LHCN-M2 (cell line): ENCODE measurements at regions not wholly inside any gene's neighbourhood (a gene's known extent, or its start where the extent isn't known, plus 50 kb on each side); places are given as distances from the start of the nearest gene placed in this dataset.
"Not testable (repeated sequence)": the region's sequence is repeated elsewhere in the genome, so short reads cannot be mapped to it uniquely, and the experiment has no call there.

ENCODE experiments used
- DNase-seq: peaks from one replicate; pipeline ENCODE4 v3.0.0-alpha.2; 2012; ENCODE audit warnings: low read depth

DNA sequence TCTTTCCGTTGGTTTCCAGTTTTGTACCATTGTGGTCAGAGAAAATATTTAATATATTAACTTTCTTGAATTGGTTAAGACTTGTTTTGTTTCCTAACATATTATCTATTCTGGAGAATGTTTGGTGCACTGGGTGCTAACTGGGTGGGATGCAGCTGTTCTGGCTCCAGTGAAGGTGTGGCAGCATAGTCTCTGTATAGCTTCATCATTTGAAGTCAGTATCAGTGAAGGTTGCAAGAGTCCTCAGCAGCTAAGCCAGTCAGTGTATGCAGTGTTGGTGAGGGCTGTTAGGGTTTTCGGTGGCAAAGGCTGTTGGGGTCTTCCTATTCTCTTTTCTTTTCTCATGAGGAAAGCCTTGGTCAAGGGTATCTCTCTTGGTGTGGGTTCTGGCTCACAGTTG lies 698.7 kb upstream of the ADGRL4 start:
- DNase-seq: no peak

DNA sequence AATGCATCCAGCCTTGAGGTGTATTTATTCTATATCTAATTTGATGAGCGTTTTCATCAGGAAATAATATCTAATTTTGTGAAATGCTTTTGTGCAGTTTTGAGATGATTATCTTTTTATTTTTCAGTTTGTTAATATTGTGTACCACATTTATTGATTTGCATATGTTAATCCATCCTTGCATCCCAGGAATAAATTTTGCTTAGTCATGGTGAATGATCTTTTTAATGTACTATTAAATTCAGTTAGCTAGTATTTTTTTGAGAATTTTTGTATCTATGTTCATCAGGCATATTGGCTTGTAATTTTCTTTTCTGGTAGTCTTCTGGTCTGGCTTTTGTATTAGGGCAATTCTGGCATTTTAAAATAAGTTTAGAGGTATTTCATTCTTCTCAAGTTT lies 697.5 kb upstream of the ADGRL4 start:
- DNase-seq: no peak

DNA sequence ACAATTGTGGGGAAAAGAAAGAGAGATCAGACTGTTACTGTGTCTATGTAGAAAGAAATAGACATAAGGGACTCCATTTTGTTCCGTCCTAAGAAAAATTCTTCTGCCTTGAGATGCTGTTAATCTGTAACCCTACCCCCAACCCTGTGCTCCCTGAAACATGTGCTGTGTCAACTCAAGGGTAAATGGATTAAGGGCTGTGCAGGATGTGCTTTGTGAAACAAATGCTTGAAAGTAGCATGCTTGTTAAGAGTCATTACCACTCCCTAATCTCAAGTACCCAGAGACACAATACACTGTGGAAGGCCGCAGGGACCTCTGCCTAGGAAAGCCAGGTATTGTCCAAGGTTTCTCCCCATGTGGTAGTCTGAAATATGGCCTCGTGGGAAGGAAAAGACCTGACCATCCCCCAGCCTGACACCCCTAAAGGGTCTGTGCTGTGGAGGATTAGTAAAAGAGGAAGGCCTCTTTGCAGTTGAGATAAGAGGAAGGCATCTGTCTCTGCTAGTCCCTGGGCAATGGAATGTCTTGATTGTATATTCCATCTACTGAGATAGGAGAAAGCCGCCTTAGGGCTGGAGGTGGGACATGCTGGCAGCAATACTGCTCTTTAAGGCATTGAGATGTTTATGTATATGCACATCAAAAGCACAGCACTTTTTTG lies 695.9 kb upstream of the ADGRL4 start:
- DNase-seq: not testable (repeated sequence)

DNA sequence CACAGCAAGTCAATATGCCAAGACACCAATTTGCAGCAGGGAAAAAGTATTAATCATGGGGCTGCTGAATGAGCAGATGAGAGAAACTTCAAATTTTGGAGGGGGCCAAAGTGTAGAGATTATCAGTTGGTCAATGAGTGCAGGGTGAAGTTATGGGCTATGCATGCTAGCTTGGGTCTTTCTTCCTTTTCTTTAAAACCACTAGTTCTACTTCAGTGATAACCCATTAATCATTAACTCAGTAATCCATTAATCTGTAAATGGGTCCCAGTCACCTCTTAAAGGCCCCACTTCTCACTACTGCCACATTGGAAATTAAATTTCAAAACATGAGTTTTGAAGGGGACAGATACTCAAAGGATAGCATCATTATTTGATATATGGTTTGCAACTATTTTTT lies 688.6 kb upstream of the ADGRL4 start:
- DNase-seq: no peak

DNA sequence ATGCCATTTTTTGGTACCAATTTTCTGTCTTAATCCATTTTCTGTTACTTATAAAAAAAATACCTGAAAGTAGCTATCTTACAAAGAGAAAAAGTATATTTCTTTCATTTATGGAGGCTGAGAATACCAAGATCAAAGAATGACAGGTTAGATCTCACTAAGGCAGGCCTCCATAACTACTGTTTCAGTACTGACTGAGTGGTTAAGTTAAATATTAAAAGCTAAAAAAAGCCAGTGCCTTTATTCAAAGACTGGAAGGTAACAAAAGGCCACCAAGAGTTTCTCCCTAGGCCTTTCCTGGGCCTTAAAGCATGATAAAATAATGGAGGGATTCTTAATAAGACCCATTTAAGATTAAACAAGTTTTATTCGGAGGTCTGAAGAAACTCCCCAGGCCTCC lies 687.7 kb upstream of the ADGRL4 start:
- DNase-seq: no peak

DNA sequence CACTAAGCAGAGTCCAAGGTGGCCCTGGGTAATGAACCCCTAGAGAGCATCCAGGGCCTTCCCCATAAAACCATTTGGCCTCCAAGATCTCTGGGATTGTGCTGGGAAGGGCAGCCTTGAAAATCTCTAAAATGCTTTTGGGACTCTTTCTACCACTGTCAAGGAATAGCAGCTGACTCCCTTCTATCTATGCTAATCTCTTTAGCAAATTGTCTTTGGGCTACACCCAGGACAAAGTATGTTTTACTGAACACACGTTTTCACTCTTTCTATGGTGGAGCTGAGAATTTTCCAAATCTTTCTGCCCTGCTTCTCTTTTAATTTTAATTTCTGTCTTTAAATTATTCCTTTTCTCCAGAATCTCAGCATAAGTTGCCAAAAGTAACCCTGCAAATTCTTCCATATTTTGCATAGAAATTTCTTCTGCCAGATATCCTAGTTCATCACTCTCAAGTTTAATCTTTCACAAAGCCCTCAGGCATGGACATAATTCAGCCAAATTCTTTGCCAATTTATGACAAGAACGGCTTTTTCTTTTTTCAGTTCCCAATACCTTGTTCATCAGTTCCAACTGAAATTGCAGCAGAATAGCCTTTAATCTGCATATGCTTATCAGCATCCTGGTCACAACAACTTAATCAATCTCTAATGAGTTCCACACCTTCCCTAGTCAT lies 687.0 kb upstream of the ADGRL4 start:
- DNase-seq: no peak

DNA sequence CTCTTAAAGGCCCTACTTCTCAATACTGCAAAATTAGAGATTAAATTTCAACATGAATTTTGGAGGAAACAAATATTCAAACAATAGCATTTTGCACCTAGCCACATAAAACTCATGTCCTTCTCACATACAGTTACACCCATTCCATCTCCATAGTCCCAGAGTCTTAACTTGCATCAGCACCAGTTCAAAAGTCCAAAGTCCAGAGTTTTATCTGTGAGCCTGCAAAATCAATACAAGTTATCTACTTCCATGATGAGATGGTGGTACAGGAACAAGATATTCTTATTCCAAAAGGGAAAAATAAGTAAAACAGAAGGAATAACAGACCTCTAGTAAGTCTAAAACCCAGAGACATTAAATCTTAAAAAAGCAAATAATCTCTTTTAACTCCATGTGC lies 686.0 kb upstream of the ADGRL4 start:
- DNase-seq: no peak

DNA sequence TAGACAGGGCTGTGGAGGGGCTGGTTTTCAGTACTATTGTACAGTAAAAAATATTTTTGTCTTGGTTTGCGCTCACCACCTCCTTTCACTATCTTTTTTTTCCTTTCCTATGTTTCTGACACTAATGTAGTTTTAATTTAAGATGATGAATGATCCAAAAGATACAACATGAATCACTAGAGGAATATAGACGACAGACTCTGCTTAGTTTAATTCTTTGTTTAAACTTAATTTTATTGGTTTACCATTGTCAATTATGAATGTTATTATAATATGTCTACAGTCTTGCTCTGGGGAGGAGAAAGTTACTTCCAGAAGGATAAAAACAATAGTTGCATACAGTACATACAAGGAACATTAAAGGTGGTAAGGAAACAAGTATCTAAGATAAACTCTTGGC lies 682.4 kb upstream of the ADGRL4 start:
- no peak for DNase-seq

DNA sequence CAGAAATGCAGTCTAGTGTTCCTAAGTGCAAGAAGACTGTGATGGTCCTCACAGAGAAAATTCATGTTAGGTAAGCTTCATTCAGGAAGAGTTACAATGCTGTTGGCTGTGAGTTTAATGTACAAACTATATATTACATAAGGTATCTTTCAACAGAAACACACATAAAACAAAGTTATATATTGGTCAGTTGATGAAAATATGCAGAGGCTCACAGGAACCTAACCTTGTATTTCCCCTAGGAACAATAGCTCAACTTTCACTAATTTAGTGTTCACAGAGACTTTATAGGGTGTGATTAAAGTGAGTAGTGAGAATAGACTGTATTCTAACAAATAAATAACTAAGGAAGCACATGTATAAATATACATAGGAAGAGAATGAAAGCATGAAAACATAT lies 676.9 kb upstream of the ADGRL4 start:
- DNase-seq: no peak

DNA sequence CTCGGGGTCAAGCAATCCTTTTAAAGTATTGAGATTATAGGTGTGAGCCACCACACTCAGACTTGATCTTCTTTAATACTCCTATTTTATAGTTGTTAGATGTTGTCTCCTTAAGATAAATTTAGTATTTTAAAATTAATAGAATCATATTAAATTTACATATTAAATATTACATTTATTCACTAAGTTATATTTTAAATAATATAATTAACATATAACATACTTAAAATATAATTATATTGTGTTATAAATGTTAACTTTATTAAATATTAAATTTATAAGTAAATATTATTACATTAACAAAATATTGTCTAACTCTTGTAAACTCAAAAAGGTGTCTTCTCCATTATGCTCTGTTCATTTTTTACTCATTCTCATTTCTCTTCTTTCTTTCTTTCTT lies 675.9 kb upstream of the ADGRL4 start:
- no peak for DNase-seq

DNA sequence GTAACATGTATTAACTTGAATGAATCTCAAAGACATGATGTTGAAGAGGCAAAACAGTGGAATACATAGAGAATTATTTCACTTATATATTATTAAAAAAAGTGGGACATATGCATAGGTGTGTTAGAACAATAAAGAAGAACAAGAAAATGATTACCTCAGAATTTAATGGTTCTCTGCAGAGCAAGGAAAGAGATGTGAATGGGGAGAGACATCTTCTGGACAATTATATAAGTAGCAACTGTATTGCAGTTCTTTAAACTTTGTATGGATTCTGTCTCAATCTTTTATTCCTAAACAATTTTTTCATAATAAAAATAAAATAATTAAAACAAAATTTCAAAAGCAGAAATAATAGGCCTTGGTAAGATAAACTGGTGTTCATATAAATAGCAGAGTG lies 674.9 kb upstream of the ADGRL4 start:
- DNase-seq: no peak

DNA sequence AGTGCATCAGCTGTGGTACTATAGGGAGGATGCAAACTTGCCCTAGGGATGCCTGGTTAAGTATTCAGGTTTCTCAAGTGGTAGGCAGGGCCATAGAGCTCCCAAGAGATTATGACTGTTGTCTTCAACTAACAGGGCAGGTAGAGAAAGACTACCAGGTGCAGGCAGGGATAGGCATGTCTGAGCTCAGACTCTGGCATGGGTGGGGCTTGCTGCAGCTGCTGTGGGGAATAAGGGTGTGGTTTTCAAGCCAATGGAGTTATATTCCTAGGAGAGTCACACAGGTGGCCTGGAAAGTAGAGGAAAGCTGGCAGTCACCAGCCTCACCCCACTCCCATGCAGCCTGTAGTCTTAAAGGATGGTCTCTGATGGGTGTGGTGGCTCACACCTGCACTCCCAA lies 673.4 kb upstream of the ADGRL4 start:
- DNase-seq: no peak

DNA sequence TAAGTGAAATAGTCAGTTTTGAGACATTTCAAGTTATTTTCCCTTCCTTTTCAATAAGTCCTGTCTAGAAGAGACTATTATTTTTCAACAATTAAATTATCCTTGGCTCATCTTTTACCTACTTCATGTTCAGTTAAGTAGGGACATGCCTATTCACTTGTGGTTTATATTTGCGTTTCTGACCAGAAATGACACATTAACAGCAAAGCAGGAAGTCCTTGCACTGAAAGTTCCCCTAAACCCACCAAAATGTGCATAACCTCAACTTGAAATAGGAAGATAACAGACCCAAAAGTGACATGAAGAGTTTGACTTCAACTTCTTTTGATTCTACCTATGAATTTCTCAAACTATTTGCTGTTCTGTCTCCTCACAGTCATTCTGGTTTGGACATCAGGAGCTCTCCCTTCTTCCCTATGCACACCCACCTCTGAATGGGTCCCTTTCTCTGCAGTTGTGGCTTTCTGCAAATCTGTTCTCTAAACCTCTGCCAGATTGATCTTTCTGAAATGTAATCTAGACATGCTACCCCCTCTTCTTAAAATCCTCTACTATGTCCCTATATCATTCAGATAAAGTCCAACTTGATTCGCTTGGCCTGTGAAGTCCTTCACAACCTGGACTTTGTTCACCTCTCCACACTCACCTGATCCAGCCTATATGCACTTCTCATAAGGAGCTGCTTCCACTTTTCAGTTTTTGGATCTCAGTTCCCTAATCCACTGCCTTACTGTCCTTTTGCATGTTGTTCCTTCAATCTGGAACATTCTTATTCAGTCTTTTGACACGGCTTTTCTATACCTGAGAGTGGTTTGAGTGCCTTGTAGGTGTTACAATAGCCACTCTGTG lies 661.5 kb upstream of the ADGRL4 start:
- DNase-seq: no peak

DNA sequence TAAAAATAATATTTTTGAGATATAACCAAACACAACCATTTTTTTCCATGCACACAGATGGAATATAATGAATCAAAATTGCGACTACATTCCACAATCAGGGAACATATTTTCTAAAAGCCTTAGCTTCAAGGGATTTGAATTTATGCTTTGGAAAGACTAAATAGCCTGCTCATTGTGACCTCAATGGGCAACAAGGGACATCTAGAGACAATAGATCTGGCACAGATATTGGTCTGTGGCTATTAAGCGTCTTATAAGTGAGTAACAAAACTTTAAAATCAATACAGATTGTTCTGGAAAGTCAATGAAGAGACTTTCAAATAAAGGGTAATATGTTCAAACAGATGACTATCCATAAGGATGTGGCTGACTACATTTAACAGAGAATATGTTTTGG lies 660.6 kb upstream of the ADGRL4 start:
- no peak for DNase-seq

DNA sequence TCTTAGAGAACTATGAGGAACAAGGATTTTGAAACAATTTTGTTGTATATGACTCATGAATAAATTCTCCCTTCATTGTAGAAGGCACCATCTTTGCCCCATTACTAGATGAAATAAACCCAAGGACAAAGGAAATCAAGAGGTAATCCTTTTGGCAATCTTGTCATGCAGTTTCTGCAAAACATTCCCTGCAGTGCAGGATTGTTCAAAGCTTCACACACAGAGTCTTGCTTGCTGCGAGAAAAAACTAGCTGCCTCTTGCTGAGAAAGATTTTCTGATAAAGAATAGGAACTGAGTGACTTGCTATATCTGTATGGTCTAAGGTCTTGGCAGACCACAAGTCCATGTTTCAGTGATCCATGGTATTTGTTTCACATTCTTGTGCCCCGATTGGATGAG lies 657.4 kb upstream of the ADGRL4 start:
- no peak for DNase-seq

DNA sequence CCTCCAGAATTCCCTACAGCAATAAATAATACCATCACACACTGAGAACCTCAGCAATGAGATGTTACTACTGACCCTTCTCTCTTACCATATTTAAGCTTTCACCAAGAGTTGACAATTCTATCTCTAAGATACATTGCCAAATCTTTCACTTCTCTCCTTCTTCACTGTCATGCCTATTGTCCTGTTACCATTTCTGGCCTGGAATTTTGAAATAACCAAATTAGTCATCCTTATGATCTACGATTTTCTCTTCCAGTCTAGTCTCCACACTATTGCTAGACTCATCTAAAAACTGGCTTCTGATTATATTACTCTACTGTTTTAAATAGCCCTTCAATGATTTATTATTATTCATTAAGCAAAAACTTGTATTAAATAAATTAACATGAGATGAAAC lies 656.1 kb upstream of the ADGRL4 start:
- no peak for DNase-seq

DNA sequence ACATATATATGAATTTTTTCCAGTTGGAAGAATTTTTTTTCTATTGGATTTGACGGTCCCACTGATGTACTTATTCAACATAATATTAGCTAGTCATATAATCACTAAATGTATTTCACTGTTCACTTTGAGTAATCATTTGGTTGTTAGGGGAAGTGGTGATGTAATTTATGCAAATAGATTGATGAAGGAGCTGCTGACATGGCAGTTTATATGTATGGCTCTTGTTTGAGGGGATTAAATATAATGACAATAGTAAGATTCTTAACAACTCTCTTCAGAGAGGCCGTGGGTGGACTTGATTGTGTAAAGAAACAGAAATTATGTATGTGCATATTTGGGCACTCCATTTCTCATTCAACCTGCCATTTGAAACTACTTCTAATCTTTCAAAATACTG lies 653.6 kb upstream of the ADGRL4 start:
- DNase-seq: no peak

DNA sequence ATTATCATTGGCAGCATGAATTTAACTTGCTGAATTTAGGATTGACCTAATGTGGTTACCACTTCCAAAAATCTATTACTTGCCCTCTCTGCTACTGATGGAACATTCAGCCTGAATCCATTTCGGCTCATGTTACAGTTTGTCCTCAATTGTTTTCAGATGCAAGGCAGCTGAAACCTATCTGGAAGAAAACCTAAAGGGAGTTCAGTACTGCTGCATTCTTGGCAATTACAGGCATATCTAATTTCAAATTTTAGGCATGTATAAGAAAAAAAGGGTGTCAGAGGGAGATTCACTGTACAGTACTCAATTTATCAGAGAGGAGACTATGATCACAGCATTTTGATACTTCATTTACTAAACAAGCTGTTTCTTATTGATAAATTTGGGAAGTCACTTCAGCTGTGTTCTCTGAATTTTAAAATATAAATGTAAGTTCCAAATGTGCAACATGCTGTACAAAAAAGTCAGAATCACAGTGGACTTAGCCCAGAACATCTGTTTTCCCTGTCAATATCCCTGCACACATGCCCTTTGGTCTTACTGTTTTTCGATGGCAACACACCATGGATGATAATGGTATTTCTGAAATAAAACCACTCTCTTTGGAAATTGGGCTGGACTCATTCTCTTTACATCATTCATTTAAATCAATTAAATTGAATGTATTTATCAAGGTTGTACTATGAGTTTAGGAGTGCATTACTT lies 651.6 kb upstream of the ADGRL4 start:
- DNase-seq: no peak

DNA sequence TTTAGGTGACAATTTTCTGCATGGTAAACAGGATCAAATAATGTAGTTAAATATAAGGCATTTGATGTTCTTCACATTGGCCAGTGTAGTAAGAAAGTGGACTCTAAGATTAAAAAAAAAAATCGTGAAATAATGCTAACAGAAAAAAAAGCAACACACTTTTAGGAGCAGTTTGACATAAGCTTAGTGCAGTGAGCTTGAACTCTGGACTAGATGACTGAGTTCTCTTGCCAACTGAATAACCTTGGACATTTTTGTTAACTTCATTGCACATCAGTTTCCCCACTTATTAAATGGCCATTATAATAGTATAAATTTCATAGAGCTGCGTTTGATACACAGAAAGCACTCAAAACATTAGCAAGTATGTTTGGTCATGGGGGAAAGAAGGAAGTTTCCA lies 649.3 kb upstream of the ADGRL4 start:
- DNase-seq: no peak

DNA sequence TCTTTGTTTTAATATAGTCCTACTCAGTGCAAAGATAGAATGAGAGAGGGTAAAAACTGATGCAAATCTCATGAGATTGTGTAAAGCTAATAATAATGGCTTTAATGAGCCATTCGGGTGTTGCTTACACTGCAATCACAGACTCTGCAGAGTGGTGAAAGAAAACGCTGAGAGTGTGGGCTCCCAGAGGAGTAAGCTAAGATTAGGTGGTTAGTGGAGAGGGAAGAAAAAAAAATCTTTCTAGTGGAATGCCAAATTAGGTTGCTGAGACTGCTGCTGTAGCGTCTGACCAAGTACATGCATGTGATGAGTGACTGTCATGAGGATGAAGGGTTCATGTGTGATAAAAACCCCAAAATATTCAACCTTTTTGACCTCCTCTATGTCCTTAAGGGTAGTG lies 645.9 kb upstream of the ADGRL4 start:
- no peak for DNase-seq

DNA sequence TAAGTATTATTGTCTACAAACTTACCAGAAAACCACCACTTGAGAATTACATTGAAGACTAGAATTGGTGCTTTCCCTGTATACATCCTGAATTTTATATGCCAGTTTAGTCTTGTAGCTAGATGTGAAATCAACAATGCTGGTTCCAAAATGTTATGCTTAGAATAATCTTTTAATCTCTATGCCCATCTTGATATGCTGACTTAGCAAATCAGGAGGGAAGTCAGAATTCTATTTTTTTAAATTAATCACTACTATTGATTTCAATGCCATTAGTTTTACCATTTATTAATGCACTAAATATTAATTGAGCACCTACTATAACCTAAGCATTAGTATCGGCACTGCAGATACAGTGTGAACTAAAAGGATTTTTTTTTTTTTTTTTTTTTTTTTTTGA lies 641.6 kb upstream of the ADGRL4 start:
- no peak for DNase-seq

DNA sequence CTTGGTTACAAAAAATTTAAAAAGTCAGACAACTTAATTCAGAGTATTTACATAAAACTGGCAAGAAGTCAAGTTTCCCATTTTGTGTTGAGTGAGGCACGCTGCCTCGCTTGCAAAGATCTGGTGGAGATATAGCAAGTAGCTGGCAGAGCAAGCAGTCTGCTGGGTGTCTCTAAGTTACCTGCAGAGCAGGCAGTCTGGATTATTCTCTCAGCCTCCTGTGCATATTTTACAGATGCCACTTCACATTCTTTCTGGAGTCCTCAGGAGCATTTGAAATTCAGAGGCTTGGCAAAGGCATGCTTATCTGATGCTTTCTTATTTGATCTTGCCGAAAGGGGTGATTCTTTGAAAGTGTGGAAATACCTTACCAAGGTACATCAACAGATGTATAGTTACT lies 640.4 kb upstream of the ADGRL4 start:
- no peak for DNase-seq
